GM18508 (cell line): ENCODE measurements at regions not wholly inside any gene's neighbourhood (a gene's known extent, or its start where the extent isn't known, plus 50 kb on each side); places are given as distances from the start of the nearest gene placed in this dataset.

Experiments used
- ATAC-seq: cut with Tn5 transposase; IDR thresholded peaks from one replicate; pipeline ENCODE4 v1.9.1; 2021; ENCODE audit warnings: moderate number of reproducible peaks; ENCODE audit not compliant: insufficient read depth, unreplicated experiment

- ATAC-seq = no peak
These were observed 396.5 kb upstream of the TSHZ3 start for GRCh38 chr19:31745731-31746130.

- no peak for ATAC-seq
These were observed 400.0 kb upstream of the TSHZ3 start for GRCh38 chr19:31749231-31749630.

- no peak for ATAC-seq
These were observed 410.1 kb upstream of the TSHZ3 start for GRCh38 chr19:31759359-31759758.

GRCh38 chr19:31761281-31761913 is 412.2 kb upstream of the TSHZ3 start:
- no peak for ATAC-seq

- no peak for ATAC-seq
These were observed 421.0 kb upstream of the TSHZ3 start for GRCh38 chr19:31770223-31770622.

GRCh38 chr19:31772915-31773314 is 423.7 kb upstream of the TSHZ3 start:
- ATAC-seq = no peak

GRCh38 chr19:31781542-31781941 is 432.3 kb upstream of the TSHZ3 start:
- ATAC-seq = no peak

GRCh38 chr19:31783592-31783991 is 434.4 kb upstream of the TSHZ3 start:
- no peak for ATAC-seq

- no peak for ATAC-seq
These were observed 435.4 kb upstream of the TSHZ3 start for GRCh38 chr19:31784671-31785101.

GRCh38 chr19:31801611-31802010 is 452.4 kb upstream of the TSHZ3 start:
- no peak for ATAC-seq

- no peak for ATAC-seq
These were observed 454.7 kb upstream of the TSHZ3 start for GRCh38 chr19:31803835-31804446.

GRCh38 chr19:31804668-31805067 is 455.4 kb upstream of the TSHZ3 start:
- ATAC-seq = no peak

- ATAC-seq = no peak
These were observed 461.4 kb upstream of the TSHZ3 start for GRCh38 chr19:31810536-31811109.

GRCh38 chr19:31817971-31818797 is 468.9 kb upstream of the TSHZ3 start:
- no peak for ATAC-seq

GRCh38 chr19:31818798-31819105 is 469.5 kb upstream of the TSHZ3 start:
- ATAC-seq = no peak

- ATAC-seq = no peak
These were observed 470.6 kb upstream of the TSHZ3 start for GRCh38 chr19:31819837-31820236.

- ATAC-seq = no peak
These were observed 472.1 kb upstream of the TSHZ3 start for GRCh38 chr19:31821346-31821745.

- ATAC-seq = no peak
These were observed 476.2 kb upstream of the TSHZ3 start for GRCh38 chr19:31825134-31826094.

GRCh38 chr19:31826325-31826724 is 477.1 kb upstream of the TSHZ3 start:
- ATAC-seq = no peak
